ENCODE measurements at regions not wholly inside any gene's neighbourhood (a gene's known extent, or its start where the extent isn't known, plus 50 kb on each side); places are given as distances from the start of the nearest gene placed in this dataset.

- TF ChIP-seq HDAC2 (IDR thresholded peaks at IDR 0.05; ENCODE audit: borderline replicate concordance in 1 of 2, low read depth in 2 of 2, low read length in 2 of 2): no peak
- no peak for TF ChIP-seq POLR2A (IDR thresholded peaks at IDR 0.05; ENCODE audit: control extremely low read depth in 1 of 2, low read depth in 2 of 2, low read length in 2 of 2)
- no peak for TF ChIP-seq USF2 (IDR thresholded peaks at IDR 0.05; ENCODE audit: low read length)
- no peak for TF ChIP-seq E2F6 (IDR thresholded peaks at IDR 0.05)
- no peak for TF ChIP-seq FOSL1 (IDR thresholded peaks at IDR 0.05; ENCODE audit: insufficient read depth, low read depth, low read length)
- TF ChIP-seq RFX5 (IDR thresholded peaks at IDR 0.05; ENCODE audit: borderline replicate concordance, low read depth, low read length): no peak
Measured at GRCh38 chr3:117348884-117349283, 639.3 kb downstream of the TUSC7 start (continued).
